GM21515 (cell line): ENCODE measurements at regions not wholly inside any gene's neighbourhood (a gene's known extent, or its start where the extent isn't known, plus 50 kb on each side); places are given as distances from the start of the nearest gene placed in this dataset.
"Not testable (repeated sequence)": the region's sequence is repeated elsewhere in the genome, so short reads cannot be mapped to it uniquely, and the experiment has no call there.

Experiments
- ATAC-seq: cut with Tn5 transposase; IDR thresholded peaks from one replicate; pipeline ENCODE4 v1.9.1; 2021; ENCODE audit not compliant: unreplicated experiment

- ATAC-seq, result no peak
These were observed 231.9 kb downstream of the TTC8 start for GRCh38 chr14:89056394-89056793.

- ATAC-seq, result no peak
These were observed 234.2 kb downstream of the TTC8 start for GRCh38 chr14:89058697-89059096.

- no peak for ATAC-seq
These were observed 235.7 kb downstream of the TTC8 start for GRCh38 chr14:89060191-89060590.

- ATAC-seq, result no peak
These were observed 237.2 kb downstream of the TTC8 start for GRCh38 chr14:89061696-89062095.

- ATAC-seq, result no peak
These were observed 241.4 kb downstream of the TTC8 start for GRCh38 chr14:89065879-89066278.

- ATAC-seq, result no peak
These were observed 243.0 kb downstream of the TTC8 start for GRCh38 chr14:89067293-89067972.

GRCh38 chr14:89078021-89078795, 253.8 kb downstream of the TTC8 start:
- no peak for ATAC-seq

GRCh38 chr14:89085231-89085731, 260.8 kb downstream of the TTC8 start:
- no peak for ATAC-seq

- no peak for ATAC-seq
These were observed 261.4 kb downstream of the TTC8 start for GRCh38 chr14:89085737-89086382.

- no peak for ATAC-seq
These were observed 264.1 kb downstream of the TTC8 start for GRCh38 chr14:89088530-89088929.

GRCh38 chr14:89089330-89089729, 264.9 kb downstream of the TTC8 start:
- ATAC-seq, result no peak

- no peak for ATAC-seq
These were observed 267.3 kb downstream of the TTC8 start for GRCh38 chr14:89091781-89092180.

- ATAC-seq, result no peak
These were observed 268.8 kb downstream of the TTC8 start for GRCh38 chr14:89093083-89093730.

- no peak for ATAC-seq
These were observed 270.6 kb downstream of the TTC8 start for GRCh38 chr14:89095036-89095435.

GRCh38 chr14:89096946-89097345, 272.5 kb downstream of the TTC8 start:
- ATAC-seq, result no peak

GRCh38 chr14:89098254-89098653, 273.8 kb downstream of the TTC8 start:
- ATAC-seq, result no peak

- ATAC-seq, result not testable (repeated sequence)
These were observed 279.8 kb downstream of the TTC8 start for GRCh38 chr14:89104171-89104817.

- not testable (repeated sequence) for ATAC-seq
These were observed 280.4 kb downstream of the TTC8 start for GRCh38 chr14:89104861-89105260.
